ENCODE measurements at regions not wholly inside any gene's neighbourhood (a gene's known extent, or its start where the extent isn't known, plus 50 kb on each side); places are given as distances from the start of the nearest gene placed in this dataset.

GRCh38 chr4:73347497-73347896 lies 56.6 kb upstream of the ALB start:
- intact Hi-C loops (cut with micrococcal nuclease) = loop anchor here (10.0 kb wide), 1 partner anchor 517 kb away; the partner anchor contains the start of gene CXCL1
- CTCF ChIA-PET = no interaction called here
- POLR2A ChIA-PET = no interaction called here
- no TSS peak for BruUV-seq (replicated peaks)
- RAD21 ChIA-PET (ENCODE audit: low non-redundant PET in 1 of 2, low total read pairs in 2 of 2, uncharacterized antibody in 2 of 2, unreplicated experiment in 2 of 2) = no interaction called here
- Histone ChIP-seq H3K4me1 (ENCODE audit: control insufficient read depth in 1 of 2, insufficient read depth in 2 of 2, low read length in 2 of 2) (no peaks in the 10 kb centered on the region), H3K27me3 (ENCODE audit: insufficient read depth, low read length) (no peaks in the 10 kb centered on the region), H3K4me3 (replicated peaks in 1 of 2; ENCODE audit: low read depth in 1 of 2, low read length in 2 of 2) (no peak overlapping the region), H3K27ac (ENCODE audit: low read depth, low read length) (no peak overlapping the region), H3K9ac (ENCODE audit: low read length) (no peak overlapping the region), H3K79me2 (ENCODE audit: insufficient read depth, low read length) (no peaks in the 10 kb centered on the region), H3K9me3 (ENCODE audit: control insufficient read depth in 1 of 2, insufficient read depth in 1 of 2, low read depth in 1 of 2, low read length in 2 of 2) (no peaks in the 10 kb centered on the region), H3K4me2 (ENCODE audit: low read length) (no peak overlapping the region), H3K9me2 (ENCODE audit: insufficient read depth) (no peaks in the 10 kb centered on the region), H3K36me3 (ENCODE audit: control insufficient read depth in 1 of 2, insufficient read depth in 2 of 2, low read length in 2 of 2) (no peaks in the 10 kb centered on the region), H2AFZ (ENCODE audit: low read depth, low read length, poor library complexity, severe bottlenecking) (no peak overlapping the region), H4K20me1 (ENCODE audit: insufficient read depth) (no peaks in the 10 kb centered on the region)
- no peak for DNase-seq (ENCODE audit: low read depth, low spot score)
- TF ChIP-seq POLR2A (IDR thresholded peaks at IDR 0.05; ENCODE audit: borderline replicate concordance, extremely low read depth, insufficient read depth, insufficient read length) (no peak), YY1 (IDR thresholded peaks at IDR 0.05; ENCODE audit: extremely low read depth, insufficient replicate concordance, low read depth, low read length) (no peak), CEBPB (IDR thresholded peaks at IDR 0.05; ENCODE audit: low read depth) (no peak)
- ATAC-seq = no peak

GRCh38 chr4:73345399-73345975 lies 58.6 kb upstream of the ALB start:
- Histone ChIP-seq H3K4me2 (ENCODE audit: low read length) (no peak overlapping the region), H2AFZ (ENCODE audit: low read depth, low read length, poor library complexity, severe bottlenecking) (no peak overlapping the region), H3K9me2 (ENCODE audit: insufficient read depth) (no peaks in the 10 kb centered on the region), H3K4me3 (replicated peaks in 1 of 2; ENCODE audit: low read depth in 1 of 2, low read length in 2 of 2) (no peak overlapping the region), H3K9me3 (ENCODE audit: control insufficient read depth in 1 of 2, insufficient read depth in 1 of 2, low read depth in 1 of 2, low read length in 2 of 2) (no peaks in the 10 kb centered on the region), H3K4me1 (ENCODE audit: control insufficient read depth in 1 of 2, insufficient read depth in 2 of 2, low read length in 2 of 2) (no peaks in the 10 kb centered on the region), H3K27me3 (ENCODE audit: insufficient read depth, low read length) (no peaks in the 10 kb centered on the region), H3K27ac (ENCODE audit: low read depth, low read length) (no peak overlapping the region), H3K36me3 (ENCODE audit: control insufficient read depth in 1 of 2, insufficient read depth in 2 of 2, low read length in 2 of 2) (no peaks in the 10 kb centered on the region), H4K20me1 (ENCODE audit: insufficient read depth) (no peaks in the 10 kb centered on the region), H3K9ac (ENCODE audit: low read length) (no peak overlapping the region), H3K79me2 (ENCODE audit: insufficient read depth, low read length) (no peaks in the 10 kb centered on the region)
- RAD21 ChIA-PET (ENCODE audit: low non-redundant PET in 1 of 2, low total read pairs in 2 of 2, uncharacterized antibody in 2 of 2, unreplicated experiment in 2 of 2) = no interaction called here
- CTCF ChIA-PET = no interaction called here
- POLR2A ChIA-PET = no interaction called here
- intact Hi-C loops (cut with micrococcal nuclease) = loop anchor here (10.0 kb wide), 1 partner anchor 519 kb away; the partner anchor contains the start of gene CXCL1
- no TSS peak for BruUV-seq (replicated peaks)
- ATAC-seq (no peak), DNase-seq (ENCODE audit: low read depth, low spot score) (no peak)
- no peak for TF ChIP-seq POLR2A (IDR thresholded peaks at IDR 0.05; ENCODE audit: borderline replicate concordance, extremely low read depth, insufficient read depth, insufficient read length)
- TF ChIP-seq MAX (IDR thresholded peaks at IDR 0.05) = no peak
- no peak for TF ChIP-seq ATF3 (IDR thresholded peaks at IDR 0.05)
- no peak for TF ChIP-seq YY1 (IDR thresholded peaks at IDR 0.05; ENCODE audit: extremely low read depth, insufficient replicate concordance, low read depth, low read length)
- TF ChIP-seq SRF (IDR thresholded peaks at IDR 0.05; ENCODE audit: low read depth) = no peak
- no peak for TF ChIP-seq CBX3 (IDR thresholded peaks at IDR 0.05; ENCODE audit: low read depth)
- no peak for TF ChIP-seq SP1 (IDR thresholded peaks at IDR 0.05; ENCODE audit: low read depth)
- no peak for TF ChIP-seq FOSL1 (IDR thresholded peaks at IDR 0.05; ENCODE audit: low read depth)
- TF ChIP-seq, protein P1, sequence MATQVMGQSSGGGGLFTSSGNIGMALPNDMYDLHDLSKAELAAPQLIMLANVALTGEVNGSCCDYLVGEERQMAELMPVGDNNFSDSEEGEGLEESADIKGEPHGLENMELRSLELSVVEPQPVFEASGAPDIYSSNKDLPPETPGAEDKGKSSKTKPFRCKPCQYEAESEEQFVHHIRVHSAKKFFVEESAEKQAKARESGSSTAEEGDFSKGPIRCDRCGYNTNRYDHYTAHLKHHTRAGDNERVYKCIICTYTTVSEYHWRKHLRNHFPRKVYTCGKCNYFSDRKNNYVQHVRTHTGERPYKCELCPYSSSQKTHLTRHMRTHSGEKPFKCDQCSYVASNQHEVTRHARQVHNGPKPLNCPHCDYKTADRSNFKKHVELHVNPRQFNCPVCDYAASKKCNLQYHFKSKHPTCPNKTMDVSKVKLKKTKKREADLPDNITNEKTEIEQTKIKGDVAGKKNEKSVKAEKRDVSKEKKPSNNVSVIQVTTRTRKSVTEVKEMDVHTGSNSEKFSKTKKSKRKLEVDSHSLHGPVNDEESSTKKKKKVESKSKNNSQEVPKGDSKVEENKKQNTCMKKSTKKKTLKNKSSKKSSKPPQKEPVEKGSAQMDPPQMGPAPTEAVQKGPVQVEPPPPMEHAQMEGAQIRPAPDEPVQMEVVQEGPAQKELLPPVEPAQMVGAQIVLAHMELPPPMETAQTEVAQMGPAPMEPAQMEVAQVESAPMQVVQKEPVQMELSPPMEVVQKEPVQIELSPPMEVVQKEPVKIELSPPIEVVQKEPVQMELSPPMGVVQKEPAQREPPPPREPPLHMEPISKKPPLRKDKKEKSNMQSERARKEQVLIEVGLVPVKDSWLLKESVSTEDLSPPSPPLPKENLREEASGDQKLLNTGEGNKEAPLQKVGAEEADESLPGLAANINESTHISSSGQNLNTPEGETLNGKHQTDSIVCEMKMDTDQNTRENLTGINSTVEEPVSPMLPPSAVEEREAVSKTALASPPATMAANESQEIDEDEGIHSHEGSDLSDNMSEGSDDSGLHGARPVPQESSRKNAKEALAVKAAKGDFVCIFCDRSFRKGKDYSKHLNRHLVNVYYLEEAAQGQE (IDR thresholded peaks at IDR 0.05; ENCODE audit: low read depth) = no peak
- no peak for TF ChIP-seq CEBPB (IDR thresholded peaks at IDR 0.05; ENCODE audit: low read depth)
- TF ChIP-seq RAD21 (IDR thresholded peaks at IDR 0.05; ENCODE audit: low read depth) = no peak
- no peak for TF ChIP-seq SIN3A (IDR thresholded peaks at IDR 0.05; ENCODE audit: low read depth)

Measured in HCT116 (cell line).